Activated CD8-positive, alpha-beta memory T cell treated with anti-CD3 and anti-CD28 coated beads, Interleukin-2, amount 10 ng/mL, durations not matched to agents 7 days and 5 days (primary cell): ENCODE measurements at regions not wholly inside any gene's neighbourhood (a gene's known extent, or its start where the extent isn't known, plus 50 kb on each side); places are given as distances from the start of the nearest gene placed in this dataset.

Source experiments
- ATAC-seq: fragments of 150-1000 bp; cut with Tn5 transposase; one replicate; pipeline ENCODE4 v1.10.0; 2021; ENCODE audit warnings: moderate library complexity
- CTCF ChIA-PET: fragments of 350-600 bp; sonication (Branson Sonifier 250); formaldehyde crosslinking; loops from one replicate; lab custom pipeline; 2021; ENCODE audit warnings: antibody characterized with exemption; lab: Charles Lee
- DNase-seq: peaks from one replicate; pipeline ENCODE4 v3.0.0-alpha.2; 2020
- H3K27ac Mint-ChIP-seq: one replicate; pipeline ENCODE4 v1.8.0; 2021; ENCODE audit warnings: mild to moderate bottlenecking, mixed read lengths
- H3K27me3 Mint-ChIP-seq: one replicate; pipeline ENCODE4 v1.8.0; 2021; ENCODE audit warnings: mixed read lengths
- H3K36me3 Mint-ChIP-seq: one replicate; pipeline ENCODE4 v1.8.0; 2021; ENCODE audit warnings: mild to moderate bottlenecking, mixed read lengths
- H3K4me1 Mint-ChIP-seq: one replicate; pipeline ENCODE4 v1.8.0; 2021; ENCODE audit warnings: mixed read lengths
- H3K4me3 Mint-ChIP-seq: one replicate; pipeline ENCODE4 v1.8.0; 2021; ENCODE audit warnings: mild to moderate bottlenecking, moderate library complexity, mixed read lengths
- H3K9me3 Mint-ChIP-seq: one replicate; pipeline ENCODE4 v1.8.0; 2022; ENCODE audit warnings: low read depth, mixed read lengths

DNA sequence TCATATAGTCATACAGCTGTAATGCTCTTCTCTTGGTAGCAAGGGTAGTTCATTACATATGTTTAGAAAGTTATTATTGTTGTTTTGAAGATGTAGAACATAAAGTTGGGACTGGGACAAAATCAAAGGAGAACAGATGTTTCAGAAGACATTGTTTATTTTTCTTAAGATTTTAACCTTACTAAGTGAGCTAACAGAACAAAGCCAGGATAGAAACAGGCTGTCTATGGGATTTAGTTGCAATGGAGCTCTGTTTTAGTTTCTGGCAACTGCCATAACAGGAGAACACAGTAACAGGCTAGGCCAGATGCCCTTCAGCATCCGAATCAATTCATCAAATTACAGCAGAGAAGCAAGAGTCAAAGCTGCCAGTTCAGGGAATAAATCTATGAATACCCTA, 382.4 kb downstream of the ARL4A start:
- H3K27ac Mint-ChIP-seq, result no peak overlapping the region
- DNase-seq, result no peak
- CTCF ChIA-PET, result no interaction called here
- no peak for ATAC-seq
- H3K36me3 Mint-ChIP-seq, result no peaks in the 10 kb centered on the region
- H3K4me3 Mint-ChIP-seq, result no peak overlapping the region
- no peaks in the 10 kb centered on the region for H3K9me3 Mint-ChIP-seq
- H3K4me1 Mint-ChIP-seq, result no peaks in the 10 kb centered on the region
- H3K27me3 Mint-ChIP-seq, result peaks cover 7% of the 10 kb centered on the region

DNA sequence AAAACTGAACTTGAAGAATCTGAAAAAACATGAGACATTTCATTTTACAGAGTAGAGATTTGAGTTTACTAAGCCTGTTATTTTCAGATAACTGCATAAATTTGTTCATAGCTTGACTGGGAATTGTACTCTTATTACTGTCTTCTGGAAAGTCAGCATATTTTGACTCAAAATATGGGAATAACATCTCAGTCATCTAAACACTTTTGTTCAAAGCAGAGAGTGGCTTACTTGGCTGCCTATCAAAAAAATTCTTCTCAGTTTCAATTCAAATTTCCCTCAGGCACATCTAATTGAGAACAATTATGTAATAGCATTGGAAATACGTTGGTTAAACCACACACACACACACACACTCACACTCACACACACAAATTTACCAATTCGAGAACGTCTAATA, 384.6 kb downstream of the ARL4A start:
- Mint-ChIP-seq H3K9me3 (no peaks in the 10 kb centered on the region), H3K36me3 (no peaks in the 10 kb centered on the region), H3K4me1 (no peaks in the 10 kb centered on the region), H3K27me3 (peaks cover 7% of the 10 kb centered on the region), H3K27ac (no peak overlapping the region), H3K4me3 (no peak overlapping the region)
- CTCF ChIA-PET, result no interaction called here
- ATAC-seq, result no peak
- DNase-seq, result no peak

DNA sequence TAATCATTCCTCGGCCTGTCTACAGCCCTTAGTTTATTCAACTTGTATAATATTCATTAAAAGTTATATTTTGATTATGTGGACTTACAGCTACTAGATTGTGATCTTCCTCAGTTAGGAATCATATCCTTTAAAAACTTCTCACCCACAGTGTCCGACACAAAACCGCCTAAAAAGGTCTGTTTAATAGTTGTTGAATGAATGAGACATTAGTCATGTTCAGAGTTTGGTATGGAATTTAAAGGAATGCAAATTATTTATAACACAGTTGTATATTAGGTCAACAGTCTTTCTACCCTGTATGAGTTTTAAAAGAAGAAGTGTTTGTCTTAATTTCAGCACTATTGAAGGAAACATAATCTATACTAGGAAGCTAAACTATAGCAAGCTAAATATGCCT, 390.0 kb downstream of the ARL4A start:
- Mint-ChIP-seq H3K27me3 (peaks cover 7% of the 10 kb centered on the region), H3K27ac (no peak overlapping the region), H3K4me1 (peaks cover 3% of the 10 kb centered on the region), H3K36me3 (no peaks in the 10 kb centered on the region), H3K4me3 (no peak overlapping the region), H3K9me3 (no peaks in the 10 kb centered on the region)
- no peak for DNase-seq
- CTCF ChIA-PET, result interaction anchor here (1.1 kb wide), 1 partner anchor 14 kb away, joined by 3 read pairs; no protein-coding TSS in a partner anchor
- ATAC-seq, result no peak

DNA sequence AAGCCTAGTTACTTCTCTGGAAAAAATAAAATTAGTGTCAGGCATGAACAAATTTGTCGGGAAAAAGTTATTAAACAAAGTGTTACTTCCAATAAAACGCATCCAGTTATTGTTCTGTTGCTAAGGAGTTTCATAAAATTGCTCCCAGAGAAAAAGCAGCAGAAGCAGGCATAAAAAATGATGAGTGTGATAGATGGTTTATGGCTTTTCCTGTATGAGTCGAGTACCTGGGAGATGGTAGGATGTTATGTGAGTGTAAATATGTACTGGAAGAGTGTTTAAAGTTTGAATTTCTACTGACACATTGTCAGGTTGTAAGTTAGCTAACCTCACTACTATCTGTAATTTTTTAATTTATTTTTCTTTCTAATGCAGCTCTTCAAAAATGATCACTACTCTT, 390.7 kb downstream of the ARL4A start:
- no peak overlapping the region for H3K4me3 Mint-ChIP-seq
- DNase-seq, result no peak
- ATAC-seq, result no peak
- H3K4me1 Mint-ChIP-seq, result peaks cover 3% of the 10 kb centered on the region
- H3K27ac Mint-ChIP-seq, result no peak overlapping the region
- no peaks in the 10 kb centered on the region for H3K36me3 Mint-ChIP-seq
- H3K9me3 Mint-ChIP-seq, result no peaks in the 10 kb centered on the region
- CTCF ChIA-PET, result no interaction called here
- H3K27me3 Mint-ChIP-seq, result peaks cover 7% of the 10 kb centered on the region

DNA sequence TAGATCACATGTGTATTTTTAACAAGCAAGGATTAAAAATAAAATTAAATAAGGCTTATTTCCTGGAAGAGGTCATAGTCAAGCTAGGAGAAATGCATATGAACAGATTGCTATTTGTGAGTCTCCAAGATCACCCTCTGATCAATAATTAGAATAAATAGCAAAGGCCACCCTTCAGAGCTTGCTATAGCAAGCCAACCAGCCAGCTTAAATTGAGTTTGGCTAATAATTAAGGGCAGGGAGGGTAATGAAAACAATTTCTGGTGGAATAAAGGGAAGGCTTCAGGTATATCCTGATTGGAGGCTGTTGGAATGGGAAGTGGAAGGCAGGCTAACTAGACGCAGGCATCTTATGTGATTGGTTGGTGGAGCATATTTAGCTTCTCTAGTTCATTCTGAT, 403.5 kb downstream of the ARL4A start:
- Mint-ChIP-seq H3K9me3 (no peaks in the 10 kb centered on the region), H3K36me3 (no peaks in the 10 kb centered on the region), H3K27me3 (peaks cover 8% of the 10 kb centered on the region), H3K4me3 (no peak overlapping the region), H3K27ac (no peak overlapping the region), H3K4me1 (no peaks in the 10 kb centered on the region)
- ATAC-seq, result no peak
- no peak for DNase-seq
- CTCF ChIA-PET, result no interaction called here

DNA sequence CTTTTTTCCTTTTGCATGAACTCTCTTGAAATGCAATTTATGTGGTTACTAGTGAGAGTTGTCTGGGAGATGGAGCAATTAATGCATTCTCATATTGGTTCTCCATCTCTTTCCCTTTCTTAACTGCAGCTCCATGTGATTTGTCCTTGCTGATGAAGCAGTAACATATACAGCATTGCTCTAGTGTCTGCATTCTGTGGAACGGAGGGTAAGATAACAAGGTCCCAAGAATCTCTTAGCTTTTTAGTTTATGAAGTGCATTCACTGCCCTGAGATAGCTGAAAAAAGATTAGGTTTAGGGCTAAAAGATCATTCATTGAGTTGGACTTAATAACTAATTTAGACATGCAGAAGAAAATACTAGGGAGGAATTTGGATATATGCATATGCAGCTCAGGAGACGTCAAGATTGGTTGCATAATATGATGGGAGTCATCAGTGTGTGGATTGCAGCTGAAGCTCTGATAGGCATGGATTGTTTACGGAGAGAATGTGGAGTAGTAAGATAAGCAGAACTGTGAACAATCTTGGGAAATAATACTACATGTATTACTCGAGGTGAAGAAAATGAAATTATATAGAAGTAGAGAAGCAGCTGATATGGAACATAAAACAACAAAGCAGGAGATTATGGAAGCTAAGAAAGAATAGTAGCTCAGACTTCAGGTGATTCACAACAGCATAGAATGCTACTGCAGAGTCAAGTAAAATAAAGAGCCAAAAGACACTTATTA, 404.7 kb downstream of the ARL4A start:
- no peaks in the 10 kb centered on the region for H3K9me3 Mint-ChIP-seq
- no peak overlapping the region for H3K4me3 Mint-ChIP-seq
- H3K36me3 Mint-ChIP-seq, result no peaks in the 10 kb centered on the region
- CTCF ChIA-PET, result no interaction called here
- DNase-seq (no peak), ATAC-seq (no peak)
- H3K27me3 Mint-ChIP-seq, result peaks cover 8% of the 10 kb centered on the region
- no peaks in the 10 kb centered on the region for H3K4me1 Mint-ChIP-seq
- H3K27ac Mint-ChIP-seq, result no peak overlapping the region

DNA sequence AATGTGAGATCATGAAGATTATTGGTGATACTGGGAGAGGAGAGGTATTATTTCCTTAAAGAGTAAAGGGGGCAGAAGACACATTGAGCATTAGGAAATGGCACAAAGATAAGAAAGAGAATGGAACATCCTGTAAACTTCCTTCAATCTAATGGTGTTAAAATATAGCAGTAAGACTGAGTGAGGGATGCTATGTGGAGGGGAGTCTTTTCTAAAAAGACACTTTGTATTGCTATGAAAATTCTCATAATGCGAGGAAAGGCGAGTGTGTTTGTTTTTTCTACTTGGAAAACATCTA, 405.2 kb downstream of the ARL4A start:
- DNase-seq (no peak), ATAC-seq (no peak)
- Mint-ChIP-seq H3K4me3 (no peak overlapping the region), H3K36me3 (no peaks in the 10 kb centered on the region), H3K27ac (no peak overlapping the region), H3K9me3 (no peaks in the 10 kb centered on the region), H3K27me3 (peaks cover 8% of the 10 kb centered on the region), H3K4me1 (no peaks in the 10 kb centered on the region)
- CTCF ChIA-PET, result no interaction called here

DNA sequence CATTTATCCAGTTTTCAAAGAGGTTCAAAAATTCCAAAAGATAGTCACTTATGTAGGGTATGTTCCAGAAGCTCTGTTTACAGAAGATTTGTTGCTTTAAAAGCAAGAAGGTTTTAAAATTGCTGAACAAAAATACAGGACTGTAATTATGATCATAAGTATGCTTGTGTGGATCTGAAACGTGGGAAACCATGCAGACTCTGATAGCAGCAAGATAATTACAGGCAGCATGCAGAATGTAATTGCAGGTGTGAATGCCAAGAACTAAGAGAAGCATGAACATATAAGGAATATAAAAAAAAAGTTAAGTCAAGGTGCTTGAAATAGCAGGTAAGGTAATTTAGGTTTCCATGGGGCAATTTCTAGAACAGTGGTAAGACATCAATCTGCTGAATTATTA, 405.7 kb downstream of the ARL4A start:
- H3K27ac Mint-ChIP-seq, result no peak overlapping the region
- no peaks in the 10 kb centered on the region for H3K9me3 Mint-ChIP-seq
- CTCF ChIA-PET, result no interaction called here
- H3K36me3 Mint-ChIP-seq, result no peaks in the 10 kb centered on the region
- H3K4me1 Mint-ChIP-seq, result no peaks in the 10 kb centered on the region
- no peak for ATAC-seq
- H3K4me3 Mint-ChIP-seq, result no peak overlapping the region
- DNase-seq, result no peak
- peaks cover 8% of the 10 kb centered on the region for H3K27me3 Mint-ChIP-seq

DNA sequence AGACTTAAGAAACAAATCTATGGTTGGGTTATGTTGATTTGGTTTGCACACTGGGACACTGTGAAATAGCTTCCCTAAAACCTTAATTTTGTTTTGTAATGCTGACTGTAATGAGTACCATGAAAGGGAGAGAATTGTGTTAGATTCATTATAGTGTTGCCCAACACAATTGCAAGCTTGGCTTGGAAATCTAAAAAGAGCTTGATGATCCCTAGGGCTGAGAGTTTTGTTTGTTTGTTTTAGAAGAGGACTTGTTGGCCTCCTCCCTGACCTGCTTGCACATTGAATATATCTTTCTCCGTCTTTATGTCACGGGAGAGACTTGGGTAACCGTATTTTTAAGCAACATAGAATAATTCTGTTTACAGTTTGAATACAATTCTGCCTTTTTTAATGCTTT, 410.1 kb downstream of the ARL4A start:
- Mint-ChIP-seq H3K36me3 (no peaks in the 10 kb centered on the region), H3K27me3 (peaks cover 6% of the 10 kb centered on the region), H3K27ac (no peak overlapping the region), H3K9me3 (no peaks in the 10 kb centered on the region), H3K4me3 (no peak overlapping the region), H3K4me1 (peaks cover 8% of the 10 kb centered on the region)
- DNase-seq (no peak), ATAC-seq (no peak)
- CTCF ChIA-PET, result no interaction called here

DNA sequence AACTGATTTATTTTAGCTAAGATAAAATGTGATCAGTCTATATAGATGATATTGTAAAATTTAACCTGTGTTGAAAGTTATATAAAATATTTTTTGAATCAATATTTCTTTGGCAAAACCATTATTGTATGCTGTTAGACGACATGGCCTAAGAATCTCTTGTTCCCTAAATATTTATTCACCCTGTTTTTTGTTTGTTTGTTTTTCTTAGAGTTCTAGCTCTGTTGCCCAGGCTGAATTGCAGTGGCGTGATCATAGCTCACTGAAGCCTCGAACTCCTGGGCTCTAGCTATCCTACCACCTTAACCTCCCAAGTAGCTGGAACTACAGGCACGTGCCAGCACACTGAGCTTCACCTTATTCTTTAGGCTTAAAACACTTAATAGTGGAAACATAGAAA, 410.7 kb downstream of the ARL4A start:
- H3K4me3 Mint-ChIP-seq, result no peak overlapping the region
- H3K36me3 Mint-ChIP-seq, result no peaks in the 10 kb centered on the region
- DNase-seq, result no peak
- H3K27me3 Mint-ChIP-seq, result peaks cover 3% of the 10 kb centered on the region
- no peak for ATAC-seq
- H3K27ac Mint-ChIP-seq, result no peak overlapping the region
- CTCF ChIA-PET, result no interaction called here
- peaks cover 8% of the 10 kb centered on the region for H3K4me1 Mint-ChIP-seq
- H3K9me3 Mint-ChIP-seq, result no peaks in the 10 kb centered on the region

DNA sequence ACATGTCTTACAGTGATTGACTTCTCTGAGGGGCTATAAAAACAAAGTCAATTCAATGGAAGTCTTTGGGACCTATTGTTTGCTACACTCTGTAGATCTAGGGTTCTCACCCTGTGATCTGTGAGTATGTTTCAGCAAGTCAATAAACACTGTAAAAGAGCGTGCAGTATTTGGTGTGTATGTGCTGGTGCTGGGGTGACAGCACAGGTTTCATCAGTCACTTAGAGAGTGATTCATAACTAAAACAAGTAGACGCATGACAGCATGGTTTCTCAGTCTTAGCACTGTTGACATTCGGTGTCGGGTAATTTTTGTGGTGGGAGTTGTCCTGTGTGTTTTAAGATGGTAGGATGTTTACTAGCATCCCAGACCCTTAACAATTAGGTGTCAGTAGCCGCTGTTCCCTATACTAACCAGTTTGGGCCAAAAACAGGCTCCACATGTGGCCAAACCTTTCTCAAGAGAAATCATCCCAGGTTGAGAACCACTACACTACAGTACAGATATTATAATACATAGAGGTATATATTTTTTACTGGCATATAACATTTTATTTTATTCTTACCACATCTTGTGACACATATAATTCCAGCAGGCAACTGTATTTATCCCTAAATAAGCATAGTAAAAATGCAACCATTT, 411.8 kb downstream of the ARL4A start:
- no peak overlapping the region for H3K27ac Mint-ChIP-seq
- peak; percentile 95 for ATAC-seq
- no peaks in the 10 kb centered on the region for H3K36me3 Mint-ChIP-seq
- peak; percentile 50 for DNase-seq
- peaks cover 14% of the 10 kb centered on the region for H3K4me1 Mint-ChIP-seq
- no peak overlapping the region for H3K4me3 Mint-ChIP-seq
- CTCF ChIA-PET, result no interaction called here
- no peaks in the 10 kb centered on the region for H3K27me3 Mint-ChIP-seq
- H3K9me3 Mint-ChIP-seq, result no peaks in the 10 kb centered on the region

DNA sequence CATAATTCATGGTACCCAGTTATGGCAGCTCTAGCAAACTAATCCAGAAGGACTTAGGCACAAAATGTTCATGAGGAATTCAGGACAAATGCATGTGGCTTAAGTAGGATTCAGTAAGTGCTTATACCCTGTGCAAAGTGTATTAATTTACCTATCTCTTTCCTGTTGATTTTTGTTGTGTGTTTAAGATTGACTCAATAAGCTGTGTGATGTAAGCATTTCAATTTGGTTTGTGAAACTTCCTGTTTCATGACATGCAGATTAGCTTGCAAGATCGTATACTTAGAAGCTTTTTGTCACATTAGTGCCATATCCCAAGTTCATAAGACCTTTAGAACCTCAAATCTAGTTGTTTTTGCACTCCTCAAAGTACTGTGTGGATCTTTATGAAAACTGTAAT, 416.7 kb downstream of the ARL4A start:
- Mint-ChIP-seq H3K36me3 (no peaks in the 10 kb centered on the region), H3K27me3 (no peaks in the 10 kb centered on the region), H3K9me3 (no peaks in the 10 kb centered on the region), H3K4me1 (peaks cover 11% of the 10 kb centered on the region), H3K4me3 (no peak overlapping the region), H3K27ac (no peak overlapping the region)
- CTCF ChIA-PET, result interaction anchor here (0.8 kb wide), 1 partner anchor 45 kb away, joined by 3 read pairs; no protein-coding TSS in a partner anchor
- DNase-seq, result no peak
- ATAC-seq, result peak; percentile 44

DNA sequence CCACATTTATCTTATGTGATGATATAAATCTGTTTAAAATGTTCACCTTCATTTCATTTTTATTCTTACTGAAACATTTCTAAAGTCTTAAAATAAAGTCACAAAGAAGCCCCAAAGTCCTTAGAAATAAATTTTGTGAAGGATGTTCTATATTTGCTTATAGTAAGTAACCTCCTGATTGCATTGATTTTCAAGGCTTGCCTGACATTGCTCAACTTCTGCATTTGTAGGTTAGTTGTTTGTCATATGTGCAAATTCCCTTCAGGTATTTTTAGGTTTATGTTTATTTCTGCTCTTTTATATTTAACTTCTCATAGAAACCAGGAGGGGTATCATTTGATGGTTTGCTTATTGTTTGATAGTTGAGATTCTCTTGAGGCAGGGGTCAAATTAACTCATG, 417.8 kb downstream of the ARL4A start:
- peaks cover 1% of the 10 kb centered on the region for H3K36me3 Mint-ChIP-seq
- CTCF ChIA-PET, result no interaction called here
- no peaks in the 10 kb centered on the region for H3K27me3 Mint-ChIP-seq
- H3K4me1 Mint-ChIP-seq, result peaks cover 8% of the 10 kb centered on the region
- ATAC-seq (no peak), DNase-seq (no peak)
- H3K4me3 Mint-ChIP-seq, result no peak overlapping the region
- no peak overlapping the region for H3K27ac Mint-ChIP-seq
- no peaks in the 10 kb centered on the region for H3K9me3 Mint-ChIP-seq

DNA sequence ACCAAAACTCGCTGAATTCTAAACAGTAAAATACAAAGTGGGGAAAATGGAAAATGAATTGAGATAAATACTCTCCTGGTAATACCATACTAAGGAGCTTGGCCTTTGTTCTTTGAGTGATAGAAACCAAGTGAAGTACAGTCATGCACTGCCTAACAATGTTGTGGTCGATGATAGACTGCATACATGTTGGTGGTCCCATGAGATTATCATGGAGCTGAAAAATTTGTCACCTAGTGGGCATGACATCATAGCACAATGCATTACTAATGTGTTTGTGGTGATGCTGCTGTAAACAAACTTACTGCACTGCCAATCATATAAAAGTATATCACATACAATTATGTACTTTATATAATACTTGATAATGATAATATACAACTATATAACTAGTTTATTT, 419.1 kb downstream of the ARL4A start:
- peaks cover 1% of the 10 kb centered on the region for H3K36me3 Mint-ChIP-seq
- no peaks in the 10 kb centered on the region for H3K27me3 Mint-ChIP-seq

More for the DNA sequence above, 419.1 kb downstream of the ARL4A start:
- Mint-ChIP-seq H3K9me3 (no peaks in the 10 kb centered on the region), H3K4me3 (no peak overlapping the region), H3K4me1 (peaks cover 14% of the 10 kb centered on the region), H3K27ac (no peak overlapping the region)
- ATAC-seq (no peak), DNase-seq (no peak)
- CTCF ChIA-PET, result no interaction called here
